T-cell (primary cell): ENCODE measurements at regions not wholly inside any gene's neighbourhood (a gene's known extent, or its start where the extent isn't known, plus 50 kb on each side); places are given as distances from the start of the nearest gene placed in this dataset.

Source experiments
- ATAC-seq, 4 experiments: fragments of 200-7000 bp in 3 of 4; fragments of 150-1000 bp in 1 of 4; cut with Tn5 transposase; replicated peaks in 1 of 4; 1 replicate in 3 of 4; 2 replicates in 1 of 4; pipeline ENCODE4 v1.10.0; 2021; ENCODE audit warnings: moderate library complexity in 3 of 4, mild to moderate bottlenecking in 2 of 4, moderate number of reproducible peaks in 1 of 4
- CTCF ChIA-PET, 2 donors: fragments of 300-600 bp; sonication (Branson Sonifier 250); formaldehyde crosslinking; loops; one replicate each; lab custom pipeline; 2022; ENCODE audit warnings: antibody characterized with exemption in 2 of 2; lab: Charles Lee
- POLR2A ChIA-PET, 2 donors: fragments of 300-600 bp; sonication (Branson Sonifier 250); formaldehyde crosslinking; loops; one replicate each; lab custom pipeline; 2022; ENCODE audit warnings: antibody characterized with exemption in 2 of 2; lab: Charles Lee
- DNase-seq, 35 experiments: peaks; one replicate each; pipeline versions ENCODE4 v3.0.0 to v3.0.0-alpha.2; 2013 to 2023
- H3K27ac ChIP-seq: one replicate; pipeline ENCODE4 v1.5.1; 2013; ENCODE audit warnings: low read length
- H3K27me3 ChIP-seq, 2 experiments: replicated peaks in 1 of 2; 1 replicate in 1 of 2; 2 replicates in 1 of 2; pipeline versions ENCODE4 v1.6.1 to v1.7.0; 2013; ENCODE audit warnings: low read length in 1 of 2, mixed read lengths in 1 of 2; ENCODE audit not compliant: control insufficient read depth in 2 of 2, insufficient read depth in 2 of 2; ENCODE audit errors: extremely low read depth in 1 of 2
- H3K36me3 ChIP-seq, 2 donors: 1 replicate in 1 of 2; 2 replicates in 1 of 2; pipeline versions ENCODE4 v1.6.1 to v1.7.0; 2013; ENCODE audit warnings: low read length in 1 of 2; ENCODE audit not compliant: control insufficient read depth in 2 of 2, insufficient read depth in 1 of 2; ENCODE audit errors: extremely low read depth in 1 of 2
- H3K4me1 ChIP-seq, 2 experiments: 1 replicate in 1 of 2; 2 replicates in 1 of 2; pipeline versions ENCODE4 v1.6.1 to v1.7.0; 2013; ENCODE audit warnings: low read length in 2 of 2, mixed read lengths in 1 of 2; ENCODE audit not compliant: insufficient read depth in 2 of 2, control insufficient read depth in 1 of 2; ENCODE audit errors: extremely low read depth in 1 of 2
- H3K4me3 ChIP-seq, 2 donors: 1 replicate in 1 of 2; 2 replicates in 1 of 2; pipeline versions ENCODE4 v1.5.1 to v1.7.0; 2013; ENCODE audit warnings: mild to moderate bottlenecking in 2 of 2, low read length in 1 of 2, moderate library complexity in 1 of 2; ENCODE audit not compliant: control insufficient read depth in 1 of 2; ENCODE audit errors: extremely low read depth in 1 of 2
- H3K9me3 ChIP-seq: 2 replicates; pipeline ENCODE4 v1.7.0; 2013
- H3K27ac Mint-ChIP-seq, 2 donors: one replicate each; pipeline ENCODE4 v1.8.0; 2020 to 2021; ENCODE audit warnings: mild to moderate bottlenecking in 2 of 2, mixed read lengths in 2 of 2
- H3K27me3 Mint-ChIP-seq, 2 donors: one replicate each; pipeline ENCODE4 v1.8.0; 2021 to 2022; ENCODE audit warnings: mixed read lengths in 2 of 2
- H3K36me3 Mint-ChIP-seq: one replicate; pipeline ENCODE4 v1.8.0; 2021; ENCODE audit warnings: mixed read lengths
- H3K4me1 Mint-ChIP-seq, 3 donors: one replicate each; pipeline ENCODE4 v1.8.0; 2020 to 2022; ENCODE audit warnings: mixed read lengths in 3 of 3, mild to moderate bottlenecking in 1 of 3
- H3K4me3 Mint-ChIP-seq, 3 donors: one replicate each; pipeline ENCODE4 v1.8.0; 2020 to 2022; ENCODE audit warnings: mild to moderate bottlenecking in 3 of 3, mixed read lengths in 3 of 3, moderate library complexity in 3 of 3
- H3K9me3 Mint-ChIP-seq, 3 donors: one replicate each; pipeline ENCODE4 v1.8.0; 2020 to 2022; ENCODE audit warnings: mixed read lengths in 3 of 3
- WGBS: methylation state at CpG from one replicate; pipeline ENCODE4 v1.1.5; 2013; ENCODE audit warnings: missing lambda C conversion rate; ENCODE audit not compliant: insufficient coverage; 5-methylcytosine and 5-hydroxymethylcytosine counted together

- Mint-ChIP-seq H3K27me3 (peaks cover 0 to 5% of the 10 kb centered on the region in 2 donors), H3K9me3 (no peaks in the 10 kb centered on the region), H3K36me3 (no peaks in the 10 kb centered on the region), H3K27ac (no peak overlapping the region), H3K4me3 (no peak overlapping the region), H3K4me1 (peaks cover 4 to 11% (median 6%) of the 10 kb centered on the region in 3 donors)
- no peaks in the 10 kb centered on the region for H3K36me3 ChIP-seq
- H3K27ac ChIP-seq = no peak overlapping the region
- peaks cover 0 to 6% of the 10 kb centered on the region in 2 experiments for H3K27me3 ChIP-seq
- no CpG with 5 or more reads among the region's 1 CpG for WGBS
- H3K9me3 ChIP-seq = no peaks in the 10 kb centered on the region
- no peaks in the 10 kb centered on the region for H3K4me1 ChIP-seq
- CTCF ChIA-PET = no interaction called here
- ATAC-seq (no peak), DNase-seq (no peak)
- POLR2A ChIA-PET = no interaction called here
- no peak overlapping the region for H3K4me3 ChIP-seq
These were observed 219.7 kb upstream of the SFSWAP start for GRCh38 chr12:131491155-131491554.

GRCh38 chr12:131491916-131492490, 218.9 kb upstream of the SFSWAP start:
- Mint-ChIP-seq H3K36me3 (no peaks in the 10 kb centered on the region), H3K27ac (no peak overlapping the region), H3K4me3 (no peak overlapping the region), H3K4me1 (peaks cover 4 to 11% (median 6%) of the 10 kb centered on the region in 3 donors), H3K9me3 (no peaks in the 10 kb centered on the region), H3K27me3 (peaks cover 0 to 5% of the 10 kb centered on the region in 2 donors)
- Histone ChIP-seq H3K4me3 (no peak overlapping the region), H3K4me1 (no peaks in the 10 kb centered on the region), H3K27me3 (peaks cover 0 to 6% of the 10 kb centered on the region in 2 experiments), H3K36me3 (no peaks in the 10 kb centered on the region), H3K27ac (no peak overlapping the region), H3K9me3 (no peaks in the 10 kb centered on the region)
- POLR2A ChIA-PET = no interaction called here
- WGBS = 68% methylated on average over 3 of the region's 3 CpGs
- ATAC-seq (no peak), DNase-seq (no peak)
- CTCF ChIA-PET = no interaction called here

GRCh38 chr12:131493068-131493826, 217.6 kb upstream of the SFSWAP start:
- H3K4me1 ChIP-seq = no peaks in the 10 kb centered on the region
- no peak overlapping the region for H3K27ac ChIP-seq
- CTCF ChIA-PET = no interaction called here
- no peak overlapping the region for H3K4me3 ChIP-seq
- peaks cover 0 to 6% of the 10 kb centered on the region in 2 experiments for H3K27me3 ChIP-seq
- no peaks in the 10 kb centered on the region for H3K4me1 Mint-ChIP-seq
- H3K4me3 Mint-ChIP-seq = no peak overlapping the region
- H3K9me3 ChIP-seq = no peaks in the 10 kb centered on the region
- H3K27ac Mint-ChIP-seq = no peak overlapping the region
- H3K36me3 Mint-ChIP-seq = no peaks in the 10 kb centered on the region
- no peak for DNase-seq
- POLR2A ChIA-PET = no interaction called here
- no peaks in the 10 kb centered on the region for H3K9me3 Mint-ChIP-seq
- H3K27me3 Mint-ChIP-seq = peaks cover 0 to 5% of the 10 kb centered on the region in 2 donors
- H3K36me3 ChIP-seq = no peaks in the 10 kb centered on the region
- no peak for ATAC-seq
- WGBS = 72% methylated on average over 15 of the region's 34 CpGs

GRCh38 chr12:131494216-131494615, 216.7 kb upstream of the SFSWAP start:
- peaks cover 0 to 5% of the 10 kb centered on the region in 2 donors for H3K27me3 Mint-ChIP-seq
- H3K4me3 Mint-ChIP-seq = no peak overlapping the region
- Histone ChIP-seq H3K4me1 (no peaks in the 10 kb centered on the region), H3K9me3 (no peaks in the 10 kb centered on the region), H3K36me3 (no peaks in the 10 kb centered on the region), H3K27ac (no peak overlapping the region), H3K4me3 (no peak overlapping the region), H3K27me3 (peaks cover 0 to 6% of the 10 kb centered on the region in 2 experiments)
- ChIA-PET CTCF (no interaction called here), POLR2A (no interaction called here)
- no peaks in the 10 kb centered on the region for H3K4me1 Mint-ChIP-seq
- no peaks in the 10 kb centered on the region for H3K36me3 Mint-ChIP-seq
- 96% methylated on average over 23 of the region's 24 CpGs for WGBS
- DNase-seq (no peak), ATAC-seq (no peak)
- no peak overlapping the region for H3K27ac Mint-ChIP-seq
- no peaks in the 10 kb centered on the region for H3K9me3 Mint-ChIP-seq

- Histone ChIP-seq H3K36me3 (no peaks in the 10 kb centered on the region), H3K27me3 (peaks cover 0 to 6% of the 10 kb centered on the region in 2 experiments), H3K4me1 (no peaks in the 10 kb centered on the region), H3K27ac (no peak overlapping the region), H3K9me3 (no peaks in the 10 kb centered on the region), H3K4me3 (no peak overlapping the region)
- 93% methylated on average over 5 of the region's 9 CpGs for WGBS
- peaks cover 0 to 5% of the 10 kb centered on the region in 2 donors for H3K27me3 Mint-ChIP-seq
- no peaks in the 10 kb centered on the region for H3K9me3 Mint-ChIP-seq
- ChIA-PET POLR2A (no interaction called here), CTCF (no interaction called here)
- no peaks in the 10 kb centered on the region for H3K4me1 Mint-ChIP-seq
- H3K36me3 Mint-ChIP-seq = no peaks in the 10 kb centered on the region
- ATAC-seq (no peak), DNase-seq (no peak)
- no peak overlapping the region for H3K4me3 Mint-ChIP-seq
- H3K27ac Mint-ChIP-seq = no peak overlapping the region
These were observed 216.0 kb upstream of the SFSWAP start for GRCh38 chr12:131494741-131495524.

- no peaks in the 10 kb centered on the region for H3K4me1 Mint-ChIP-seq
- no peaks in the 10 kb centered on the region for H3K27me3 Mint-ChIP-seq
- no peak overlapping the region for H3K27ac Mint-ChIP-seq
- H3K4me1 ChIP-seq = no peaks in the 10 kb centered on the region
- no peaks in the 10 kb centered on the region for H3K36me3 ChIP-seq
- no peaks in the 10 kb centered on the region for H3K36me3 Mint-ChIP-seq
- H3K9me3 Mint-ChIP-seq = no peaks in the 10 kb centered on the region
- ATAC-seq (no peak), DNase-seq (no peak)
- H3K4me3 ChIP-seq = no peak overlapping the region
- H3K4me3 Mint-ChIP-seq = no peak overlapping the region
- 100% methylated on average over 1 of the region's 2 CpGs for WGBS
- POLR2A ChIA-PET = no interaction called here
- H3K27me3 ChIP-seq = no peaks in the 10 kb centered on the region
- CTCF ChIA-PET = no interaction called here
- H3K27ac ChIP-seq = no peak overlapping the region
- no peaks in the 10 kb centered on the region for H3K9me3 ChIP-seq
These were observed 212.9 kb upstream of the SFSWAP start for GRCh38 chr12:131497966-131498365.
